Hepatocyte (in vitro differentiated cells): ENCODE measurements at regions not wholly inside any gene's neighbourhood (a gene's known extent, or its start where the extent isn't known, plus 50 kb on each side); places are given as distances from the start of the nearest gene placed in this dataset.

Experiments
- CTCF ChIP-seq: fragments of 200-600 bp; sonication (generic); IDR thresholded peaks from 2 replicates; pipeline ENCODE4 v1.5.1; 2016; ENCODE audit warnings: antibody characterized with exemption, mild to moderate bottlenecking; ENCODE audit not compliant: poor library complexity
- EZH2 ChIP-seq: fragments of 200-600 bp; sonication (generic); IDR thresholded peaks from 2 replicates; pipeline ENCODE4 v1.6.1; 2016; ENCODE audit warnings: antibody characterized with exemption, mild to moderate bottlenecking, borderline replicate concordance
- EZH2phosphoT487 ChIP-seq: fragments of 200-600 bp; sonication (generic); IDR thresholded peaks from one replicate; pipeline ENCODE4 v1.6.1; 2018; ENCODE audit warnings: antibody characterized with exemption, mild to moderate bottlenecking, low read depth, moderate library complexity; ENCODE audit not compliant: unreplicated experiment, severe bottlenecking

GRCh38 chr21:41620541-41620940 lies 112.6 kb upstream of the TMPRSS2 start:
- TF ChIP-seq CTCF = no peak
- TF ChIP-seq EZH2 = no peak
- TF ChIP-seq EZH2phosphoT487 = no peak
